ENCODE measurements at regions not wholly inside any gene's neighbourhood (a gene's known extent, or its start where the extent isn't known, plus 50 kb on each side); places are given as distances from the start of the nearest gene placed in this dataset.

DNA sequence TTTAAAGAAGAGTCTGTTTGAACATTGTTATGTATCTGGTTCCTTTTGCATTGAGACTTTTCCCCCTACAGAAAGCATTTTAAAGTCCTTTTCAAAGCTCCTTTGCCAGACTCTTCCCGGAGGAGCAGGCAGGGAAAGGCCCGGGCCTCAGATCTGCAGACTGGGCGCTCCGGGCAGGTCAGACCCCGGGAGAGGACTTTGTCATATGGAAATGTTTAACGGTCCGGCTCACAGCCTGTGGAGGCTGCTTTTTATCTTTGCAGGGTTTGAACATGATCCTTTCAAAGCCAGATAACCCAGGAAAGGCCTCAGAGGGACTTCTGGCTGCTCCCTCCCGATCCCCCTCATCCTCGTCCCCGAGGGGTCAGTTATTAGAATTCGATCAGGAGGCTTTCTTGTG lies 82.1 kb upstream of the IRX2 start:
- no TSS peak for BruUV-seq (replicated peaks)
- no peaks in the 10 kb centered on the region for H3K27me3 ChIP-seq (replicated peaks in 1 of 2; ENCODE audit: control insufficient read depth in 2 of 2, insufficient read depth in 2 of 2, low read length in 1 of 2)
- no peaks in the 10 kb centered on the region for H3K4me1 ChIP-seq (ENCODE audit: control insufficient read depth, insufficient read depth, low read length)
- FAIRE-seq (no peak), DNase-seq (ENCODE audit: low read depth, low spot score) (no peak), ATAC-seq (no peak)
- TF ChIP-seq ZNF384 (IDR thresholded peaks at IDR 0.05; ENCODE audit: borderline replicate concordance, low read depth, low read length) (no peak), HDGF (IDR thresholded peaks at IDR 0.05) (no peak), WRNIP1 (IDR thresholded peaks at IDR 0.05; ENCODE audit: borderline replicate concordance, low read depth, low read length) (no peak), SUPT20H (IDR thresholded peaks at IDR 0.05; ENCODE audit: borderline replicate concordance, control insufficient read depth, low read depth, low read length) (no peak), NR2F1 (conservative IDR thresholded peaks at IDR 0.05) (no peak), CREM (IDR thresholded peaks at IDR 0.05; ENCODE audit: low read depth) (no peak), SIN3A (IDR thresholded peaks at IDR 0.05; ENCODE audit: low read depth, low read length) (no peak), E4F1 (IDR thresholded peaks at IDR 0.05; ENCODE audit: borderline replicate concordance, partially characterized antibody) (no peak), ATF2 (IDR thresholded peaks at IDR 0.05; ENCODE audit: low read length) (no peak)
- SMC1A ChIA-PET (ENCODE audit: uncharacterized antibody, unreplicated experiment): no interaction called here
- intact Hi-C loops (cut with micrococcal nuclease; ENCODE audit: unreplicated experiment): no loop called here
- no peaks in the 10 kb centered on the region for H4K20me1 ChIP-seq (ENCODE audit: control insufficient read depth, insufficient read depth)
- 15% methylated on average over 11 of the region's 11 CpGs for WGBS (ENCODE audit: insufficient coverage, insufficient replicate concordance, low lambda C conversion rate, missing lambda C conversion rate)
- H3K79me2 ChIP-seq (ENCODE audit: control insufficient read depth, insufficient read depth, low read length): no peaks in the 10 kb centered on the region
- CTCF ChIA-PET: no interaction called here
- no peak overlapping the region for H3K4me3 ChIP-seq
- POLR2A ChIA-PET: no interaction called here
- no peak overlapping the region for H3K4me2 ChIP-seq (ENCODE audit: control insufficient read depth, insufficient read depth)
- in situ Hi-C loops (cut with MboI): no loop called here
- no peak overlapping the region for H2AFZ ChIP-seq (ENCODE audit: control insufficient read depth, low read depth, low read length)
- no peaks in the 10 kb centered on the region; the same call in 2 of the 3 replicates for H3K9me3 ChIP-seq (replicated peaks; ENCODE audit: control insufficient read depth, insufficient read depth, low read length)
- H3K36me3 ChIP-seq (ENCODE audit: control insufficient read depth in 2 of 2, insufficient read depth in 2 of 2, low read length in 1 of 2): no peaks in the 10 kb centered on the region
- H3K9ac ChIP-seq (ENCODE audit: control insufficient read depth, insufficient read depth, low read length): no peak overlapping the region
- no peak overlapping the region for H3K27ac ChIP-seq (ENCODE audit: control insufficient read depth, insufficient read depth)
- RAD21 ChIA-PET (ENCODE audit: unreplicated experiment): no interaction called here
